ENCODE measurements at regions not wholly inside any gene's neighbourhood (a gene's known extent, or its start where the extent isn't known, plus 50 kb on each side); places are given as distances from the start of the nearest gene placed in this dataset.
"Not testable (repeated sequence)": the region's sequence is repeated elsewhere in the genome, so short reads cannot be mapped to it uniquely, and the experiment has no call there.

DNA sequence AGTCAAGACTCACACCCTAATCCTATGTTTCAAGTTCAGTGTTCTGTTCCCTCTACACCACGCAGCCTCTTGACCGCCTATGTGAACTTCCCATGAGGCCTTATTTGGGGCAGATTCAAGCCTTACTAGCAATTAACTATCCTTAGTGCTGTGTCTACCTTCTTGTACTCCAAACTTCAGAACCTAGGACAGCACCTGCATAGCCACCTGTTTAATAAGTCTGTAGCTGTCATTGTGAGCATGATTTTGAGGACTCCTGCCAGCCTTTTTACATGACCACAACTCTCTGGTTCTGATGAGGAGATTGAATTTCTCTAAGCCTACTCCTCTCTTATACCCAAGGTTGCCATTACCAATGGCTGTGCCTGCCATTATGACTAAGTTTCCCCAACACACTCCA is 50.8 kb upstream of the PCSK1 start:
- Histone ChIP-seq H3K9me3 (ENCODE audit: control insufficient read depth, low read length) (no peaks in the 10 kb centered on the region), H3K4me1 (ENCODE audit: control insufficient read depth, insufficient read depth, low read length, poor library complexity, severe bottlenecking) (no peaks in the 10 kb centered on the region), H3K27me3 (replicated peaks; ENCODE audit: control insufficient read depth, insufficient read depth, low read length, poor library complexity, severe bottlenecking) (no peaks in the 10 kb centered on the region), H3K27ac (ENCODE audit: insufficient read depth, low read length, poor library complexity, severe bottlenecking) (no peak overlapping the region), H3K4me3 (ENCODE audit: insufficient read depth, low read depth, low read length, poor library complexity, severe bottlenecking) (no peak overlapping the region), H3K36me3 (ENCODE audit: control insufficient read depth, insufficient read depth, low read length) (no peaks in the 10 kb centered on the region)
- DNase-seq = no peak

DNA sequence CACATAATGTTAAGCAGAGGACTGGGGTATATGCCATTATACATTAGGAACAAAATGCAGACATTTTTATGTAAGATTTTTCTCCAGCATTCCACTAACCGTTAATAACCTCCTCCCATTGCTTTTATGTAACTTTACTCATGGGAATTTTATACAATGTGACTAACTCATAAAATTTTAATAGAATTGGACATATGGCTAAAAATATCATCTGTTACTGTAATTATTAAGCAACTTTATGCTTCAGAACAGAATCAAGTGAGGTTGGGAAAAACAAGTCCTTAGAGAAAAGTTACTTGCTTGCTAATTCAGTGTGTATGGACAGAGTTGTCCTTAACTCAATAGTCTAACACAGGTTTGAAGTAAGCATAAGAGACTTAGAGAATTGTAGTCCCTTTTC is 54.8 kb upstream of the PCSK1 start:
- H3K4me1 ChIP-seq (ENCODE audit: control insufficient read depth, insufficient read depth, low read length, poor library complexity, severe bottlenecking) = no peaks in the 10 kb centered on the region

DNA sequence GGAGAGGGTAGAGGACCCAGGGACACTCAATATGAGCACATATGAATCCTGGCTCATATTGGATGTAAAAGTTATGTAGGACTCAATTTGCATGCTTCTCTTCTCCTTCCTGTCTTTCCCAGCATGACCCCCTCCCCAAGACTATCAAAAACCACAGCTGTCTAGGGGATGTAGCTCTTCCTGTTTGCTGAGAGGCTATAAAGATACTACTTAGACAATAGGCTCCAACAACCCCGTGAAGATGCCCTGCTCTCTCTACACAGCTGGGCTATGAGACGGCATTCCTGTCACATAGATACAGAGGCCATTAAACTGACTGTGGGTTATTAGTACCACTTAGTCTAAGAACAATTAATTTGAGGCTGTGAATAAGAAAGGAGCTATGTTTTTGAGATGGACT is 56.5 kb upstream of the PCSK1 start:
- no peaks in the 10 kb centered on the region for H3K27me3 ChIP-seq (replicated peaks; ENCODE audit: control insufficient read depth, insufficient read depth, low read length, poor library complexity, severe bottlenecking)
- H3K27ac ChIP-seq (ENCODE audit: insufficient read depth, low read length, poor library complexity, severe bottlenecking) = no peak overlapping the region
- no peaks in the 10 kb centered on the region for H3K9me3 ChIP-seq (ENCODE audit: control insufficient read depth, low read length)
- H3K4me1 ChIP-seq (ENCODE audit: control insufficient read depth, insufficient read depth, low read length, poor library complexity, severe bottlenecking) = no peaks in the 10 kb centered on the region
- no peak overlapping the region for H3K4me3 ChIP-seq (ENCODE audit: insufficient read depth, low read depth, low read length, poor library complexity, severe bottlenecking)
- DNase-seq = no peak
- no peaks in the 10 kb centered on the region for H3K36me3 ChIP-seq (ENCODE audit: control insufficient read depth, insufficient read depth, low read length)

More for the DNA sequence above, 54.8 kb upstream of the PCSK1 start:
- Histone ChIP-seq H3K27me3 (replicated peaks; ENCODE audit: control insufficient read depth, insufficient read depth, low read length, poor library complexity, severe bottlenecking) (no peaks in the 10 kb centered on the region), H3K36me3 (ENCODE audit: control insufficient read depth, insufficient read depth, low read length) (no peaks in the 10 kb centered on the region), H3K4me3 (ENCODE audit: insufficient read depth, low read depth, low read length, poor library complexity, severe bottlenecking) (no peak overlapping the region), H3K9me3 (ENCODE audit: control insufficient read depth, low read length) (no peaks in the 10 kb centered on the region), H3K27ac (ENCODE audit: insufficient read depth, low read length, poor library complexity, severe bottlenecking) (no peak overlapping the region)
- DNase-seq = no peak

DNA sequence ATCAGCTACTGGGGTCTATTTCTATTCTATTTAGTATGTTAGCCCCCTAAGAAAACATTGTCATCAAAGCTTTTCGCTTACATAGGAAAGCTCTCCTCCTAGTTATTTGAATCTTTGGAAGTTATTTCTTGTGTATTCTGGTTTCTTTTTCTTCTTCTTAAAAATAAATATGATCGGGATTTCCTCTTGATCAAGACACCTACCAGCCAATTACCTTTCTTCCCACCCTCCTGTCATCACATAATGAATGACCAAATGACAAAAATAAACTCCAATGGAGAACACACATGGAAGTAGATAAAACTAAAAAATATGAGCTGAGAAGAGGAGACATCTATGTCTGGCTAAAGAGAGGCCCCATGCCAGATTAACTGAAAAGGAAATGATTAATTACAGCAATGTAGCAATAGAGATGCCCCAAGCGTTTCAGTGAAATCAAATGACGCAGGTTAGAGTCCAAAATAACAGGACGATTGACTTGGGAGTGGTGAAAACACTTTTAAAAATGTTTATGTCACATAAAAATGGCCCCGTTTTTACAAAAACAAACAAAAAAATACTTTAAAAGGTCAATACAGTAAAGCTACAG is 59.5 kb upstream of the PCSK1 start:
- H3K27me3 ChIP-seq (replicated peaks; ENCODE audit: control insufficient read depth, insufficient read depth, low read length, poor library complexity, severe bottlenecking) = no peaks in the 10 kb centered on the region
- H3K27ac ChIP-seq (ENCODE audit: insufficient read depth, low read length, poor library complexity, severe bottlenecking) = no peak overlapping the region
- no peaks in the 10 kb centered on the region for H3K4me1 ChIP-seq (ENCODE audit: control insufficient read depth, insufficient read depth, low read length, poor library complexity, severe bottlenecking)
- no peaks in the 10 kb centered on the region for H3K36me3 ChIP-seq (ENCODE audit: control insufficient read depth, insufficient read depth, low read length)
- DNase-seq = no peak
- H3K4me3 ChIP-seq (ENCODE audit: insufficient read depth, low read depth, low read length, poor library complexity, severe bottlenecking) = no peak overlapping the region
- no peaks in the 10 kb centered on the region for H3K9me3 ChIP-seq (ENCODE audit: control insufficient read depth, low read length)

DNA sequence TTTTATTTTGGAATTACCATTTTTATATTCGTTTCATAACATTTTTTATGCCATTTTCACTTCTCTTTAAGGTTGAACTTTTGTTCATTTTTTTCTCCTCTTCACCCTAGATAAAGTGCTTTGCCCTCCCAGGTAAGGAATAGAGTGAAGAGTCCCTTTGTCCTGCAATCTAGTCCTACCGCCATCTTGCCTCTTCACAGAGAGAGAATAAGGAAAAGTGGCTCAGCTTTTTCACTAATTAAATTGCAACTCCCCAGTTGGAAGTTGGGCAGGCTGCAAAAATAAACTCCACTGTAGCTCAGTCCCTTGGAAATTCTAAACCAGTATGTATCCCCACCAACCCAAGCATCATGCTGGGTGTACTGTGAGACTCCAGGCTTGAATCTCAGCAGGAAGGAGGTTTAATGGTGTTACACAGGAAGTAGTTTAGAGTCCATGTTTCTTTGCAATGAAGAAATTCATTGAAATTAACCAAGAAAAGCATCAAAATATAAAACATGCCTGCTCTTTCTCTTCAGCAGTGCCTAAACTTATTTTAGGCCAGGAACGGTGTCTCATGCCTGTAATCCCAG is 60.3 kb upstream of the PCSK1 start:
- no peak overlapping the region for H3K4me3 ChIP-seq (ENCODE audit: insufficient read depth, low read depth, low read length, poor library complexity, severe bottlenecking)
- H3K36me3 ChIP-seq (ENCODE audit: control insufficient read depth, insufficient read depth, low read length) = no peaks in the 10 kb centered on the region
- no peaks in the 10 kb centered on the region for H3K27me3 ChIP-seq (replicated peaks; ENCODE audit: control insufficient read depth, insufficient read depth, low read length, poor library complexity, severe bottlenecking)
- no peaks in the 10 kb centered on the region for H3K4me1 ChIP-seq (ENCODE audit: control insufficient read depth, insufficient read depth, low read length, poor library complexity, severe bottlenecking)
- H3K9me3 ChIP-seq (ENCODE audit: control insufficient read depth, low read length) = no peaks in the 10 kb centered on the region
- no peak for DNase-seq
- H3K27ac ChIP-seq (ENCODE audit: insufficient read depth, low read length, poor library complexity, severe bottlenecking) = no peak overlapping the region

DNA sequence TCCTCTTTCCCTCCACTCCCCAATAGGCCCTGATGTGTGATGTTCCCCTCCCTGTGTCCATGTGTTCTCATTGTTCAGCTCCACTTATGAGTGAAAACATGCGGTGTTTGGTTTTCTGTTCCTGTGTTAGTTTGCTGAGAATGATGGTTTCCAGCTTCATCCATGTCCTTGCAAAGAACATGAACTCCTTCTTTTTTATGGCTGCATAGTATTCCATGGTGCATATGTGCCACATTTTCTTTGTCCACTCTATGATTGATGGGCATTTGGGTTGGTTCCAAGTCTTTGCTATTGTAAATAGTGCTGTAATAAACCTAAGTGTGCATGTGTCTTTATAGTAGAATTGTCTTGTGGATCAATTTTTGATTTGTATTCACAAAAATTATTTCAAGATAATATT is 62.4 kb upstream of the PCSK1 start:
- H3K4me3 ChIP-seq (ENCODE audit: insufficient read depth, low read depth, low read length, poor library complexity, severe bottlenecking); H3K4me1 ChIP-seq (ENCODE audit: control insufficient read depth, insufficient read depth, low read length, poor library complexity, severe bottlenecking); H3K27ac ChIP-seq (ENCODE audit: insufficient read depth, low read length, poor library complexity, severe bottlenecking); H3K36me3 ChIP-seq (ENCODE audit: control insufficient read depth, insufficient read depth, low read length); H3K27me3 ChIP-seq (replicated peaks; ENCODE audit: control insufficient read depth, insufficient read depth, low read length, poor library complexity, severe bottlenecking); DNase-seq; H3K9me3 ChIP-seq (ENCODE audit: control insufficient read depth, low read length): not testable (repeated sequence)

DNA sequence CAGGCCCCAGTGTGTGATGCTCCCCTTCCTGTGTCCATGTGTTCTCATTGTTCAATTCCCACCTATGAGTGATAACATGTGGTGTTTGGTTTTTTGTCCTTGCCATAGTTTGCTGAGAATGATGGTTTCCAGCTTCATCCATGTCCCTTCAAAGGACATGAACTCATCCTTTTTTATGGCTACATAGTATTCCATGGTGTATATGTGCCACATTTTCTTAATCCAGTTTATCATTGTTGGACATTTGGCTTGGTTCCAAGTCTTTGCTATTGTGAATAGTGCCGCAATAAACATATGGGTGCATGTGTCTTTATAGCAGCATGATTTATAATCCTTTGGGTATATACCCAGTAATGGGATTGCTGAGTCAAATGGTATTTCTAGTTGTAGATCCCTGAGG is 64.0 kb upstream of the PCSK1 start:
- DNase-seq; H3K27me3 ChIP-seq (replicated peaks; ENCODE audit: control insufficient read depth, insufficient read depth, low read length, poor library complexity, severe bottlenecking); H3K9me3 ChIP-seq (ENCODE audit: control insufficient read depth, low read length); H3K27ac ChIP-seq (ENCODE audit: insufficient read depth, low read length, poor library complexity, severe bottlenecking); H3K4me1 ChIP-seq (ENCODE audit: control insufficient read depth, insufficient read depth, low read length, poor library complexity, severe bottlenecking); H3K36me3 ChIP-seq (ENCODE audit: control insufficient read depth, insufficient read depth, low read length); H3K4me3 ChIP-seq (ENCODE audit: insufficient read depth, low read depth, low read length, poor library complexity, severe bottlenecking): not testable (repeated sequence)

DNA sequence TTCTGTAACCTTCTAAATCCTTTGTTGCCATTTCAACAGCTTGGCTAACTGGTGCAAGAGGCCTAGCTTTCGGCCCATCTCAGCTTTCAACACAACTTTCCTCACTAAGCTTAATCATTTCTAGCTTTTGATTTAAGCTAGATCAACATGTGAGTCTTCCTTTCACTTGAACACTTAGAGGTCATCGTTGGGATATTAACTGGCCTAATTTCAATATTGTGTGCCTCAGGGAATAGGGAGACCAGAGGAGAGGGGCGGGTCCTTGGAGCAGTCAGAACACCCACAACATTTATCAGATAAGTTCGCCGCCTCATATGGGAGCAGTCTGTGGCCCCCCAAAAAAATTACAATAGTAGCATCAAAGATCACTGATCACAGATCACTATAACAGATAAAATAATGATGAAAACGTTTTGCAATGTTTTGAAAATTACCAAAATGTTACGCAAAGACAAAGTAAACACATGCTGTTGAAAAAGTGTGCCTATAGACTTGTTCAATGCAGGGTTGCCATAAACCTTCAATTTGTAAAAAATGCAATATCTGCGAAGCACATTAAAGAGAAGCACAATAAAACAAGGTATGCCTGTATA is 66.8 kb upstream of the PCSK1 start:
- Histone ChIP-seq H3K27me3 (replicated peaks; ENCODE audit: control insufficient read depth, insufficient read depth, low read length, poor library complexity, severe bottlenecking) (no peaks in the 10 kb centered on the region), H3K36me3 (ENCODE audit: control insufficient read depth, insufficient read depth, low read length) (no peaks in the 10 kb centered on the region)
- DNase-seq = no peak

DNA sequence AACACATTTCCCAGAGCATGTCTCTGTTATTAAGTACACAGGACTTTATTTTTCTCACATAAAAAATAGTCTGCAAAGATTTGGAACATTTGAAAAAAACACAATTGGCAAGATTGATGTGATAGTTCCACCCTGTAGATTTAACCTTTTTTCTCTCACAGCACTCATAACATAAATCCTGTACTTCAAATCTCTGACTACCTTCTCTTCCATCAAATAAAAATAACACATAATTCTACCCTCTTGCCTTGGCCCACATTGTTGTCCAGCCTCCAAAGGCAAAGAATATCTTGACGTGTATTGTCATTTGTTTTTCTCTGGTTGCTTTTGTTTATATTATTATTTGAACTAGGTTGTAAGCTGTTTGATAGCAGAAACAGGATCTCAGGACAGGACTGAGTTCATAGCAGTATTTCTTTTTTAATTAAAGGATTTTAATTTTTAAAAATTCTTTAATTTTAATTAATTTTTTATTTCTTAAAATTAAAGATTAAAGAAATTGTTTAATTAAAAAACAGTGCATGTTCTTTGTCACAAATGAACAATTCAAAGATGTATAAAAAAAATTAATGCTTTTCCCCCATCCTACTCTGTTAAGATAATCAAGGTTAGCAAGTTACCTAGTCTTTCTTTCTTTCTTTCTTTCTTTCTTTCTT is 69.1 kb upstream of the PCSK1 start:
- Histone ChIP-seq H3K4me3 (ENCODE audit: insufficient read depth, low read depth, low read length, poor library complexity, severe bottlenecking) (no peak overlapping the region), H3K9me3 (ENCODE audit: control insufficient read depth, low read length) (no peaks in the 10 kb centered on the region), H3K36me3 (ENCODE audit: control insufficient read depth, insufficient read depth, low read length) (no peaks in the 10 kb centered on the region), H3K27ac (ENCODE audit: insufficient read depth, low read length, poor library complexity, severe bottlenecking) (no peak overlapping the region), H3K27me3 (replicated peaks; ENCODE audit: control insufficient read depth, insufficient read depth, low read length, poor library complexity, severe bottlenecking) (no peaks in the 10 kb centered on the region), H3K4me1 (ENCODE audit: control insufficient read depth, insufficient read depth, low read length, poor library complexity, severe bottlenecking) (no peaks in the 10 kb centered on the region)
- no peak for DNase-seq

More for the DNA sequence above, 66.8 kb upstream of the PCSK1 start:
- H3K4me3 ChIP-seq (ENCODE audit: insufficient read depth, low read depth, low read length, poor library complexity, severe bottlenecking) = no peak overlapping the region
- H3K9me3 ChIP-seq (ENCODE audit: control insufficient read depth, low read length) = no peaks in the 10 kb centered on the region
- no peak overlapping the region for H3K27ac ChIP-seq (ENCODE audit: insufficient read depth, low read length, poor library complexity, severe bottlenecking)
- H3K4me1 ChIP-seq (ENCODE audit: control insufficient read depth, insufficient read depth, low read length, poor library complexity, severe bottlenecking) = no peaks in the 10 kb centered on the region

DNA sequence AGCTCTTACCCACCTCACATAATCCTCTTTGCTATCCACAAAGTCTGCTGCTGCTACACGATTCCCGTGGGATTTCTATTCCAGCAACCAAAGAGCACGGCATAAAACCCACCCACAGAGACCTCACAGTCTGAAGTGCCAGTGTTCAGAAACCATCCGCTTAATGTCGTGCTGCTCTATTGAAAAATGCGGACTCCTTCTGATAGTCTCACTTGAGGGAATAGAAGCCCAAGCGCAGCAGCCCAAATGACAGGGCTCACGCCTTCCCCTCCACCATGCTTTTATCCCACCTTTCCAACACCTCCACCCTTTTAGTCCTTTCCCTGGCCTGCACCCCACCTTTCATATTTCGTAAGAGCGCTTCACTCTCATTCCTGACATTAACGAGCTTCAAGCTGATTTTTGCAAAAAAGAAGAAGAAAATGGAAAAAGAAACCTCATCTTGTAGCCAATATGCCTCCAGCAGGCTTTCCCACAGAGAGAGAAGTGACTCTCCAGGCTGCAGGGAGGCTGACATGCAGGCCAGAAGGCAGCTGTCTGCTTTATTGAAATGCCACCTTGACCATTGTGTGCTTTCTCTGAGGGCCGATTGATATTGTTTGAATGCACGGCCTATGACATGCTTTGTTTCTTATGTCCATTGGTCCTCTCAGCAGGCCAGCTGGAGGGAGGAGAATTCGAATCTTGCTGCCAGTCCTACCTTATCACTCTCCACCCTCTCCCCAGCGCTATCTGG is 70.6 kb upstream of the PCSK1 start:
- Histone ChIP-seq H3K9me3 (ENCODE audit: control insufficient read depth, low read length) (no peaks in the 10 kb centered on the region), H3K27ac (ENCODE audit: insufficient read depth, low read length, poor library complexity, severe bottlenecking) (no peak overlapping the region), H3K4me3 (ENCODE audit: insufficient read depth, low read depth, low read length, poor library complexity, severe bottlenecking) (no peak overlapping the region), H3K27me3 (replicated peaks; ENCODE audit: control insufficient read depth, insufficient read depth, low read length, poor library complexity, severe bottlenecking) (no peaks in the 10 kb centered on the region), H3K4me1 (ENCODE audit: control insufficient read depth, insufficient read depth, low read length, poor library complexity, severe bottlenecking) (no peaks in the 10 kb centered on the region), H3K36me3 (ENCODE audit: control insufficient read depth, insufficient read depth, low read length) (no peaks in the 10 kb centered on the region)
- no peak for DNase-seq
